Endothelial cell of umbilical vein (primary cell): ENCODE measurements at regions not wholly inside any gene's neighbourhood (a gene's known extent, or its start where the extent isn't known, plus 50 kb on each side); places are given as distances from the start of the nearest gene placed in this dataset.

Experiments used
- BruUV-seq: library from RNA; stranded (reverse); fragments of 400-500 nt; replicated peaks from 2 replicates; lab custom pipeline; 2021; lab: Mats Ljungman, UMichigan
- CTCF ChIA-PET: fragments of 300-600, 350-600 bp; sonication (Branson Sonifier 250); formaldehyde crosslinking; loops from one replicate; lab custom pipeline; 2021; ENCODE audit warnings: antibody characterized with exemption, inconsistent platforms; lab: Charles Lee
- POLR2A ChIA-PET: fragments of 300-600, 350-600 bp; sonication (Branson Sonifier 250); formaldehyde crosslinking; loops from one replicate; lab custom pipeline; 2021; ENCODE audit warnings: antibody characterized with exemption, inconsistent platforms; lab: Charles Lee
- DNase-seq: peaks from one replicate; pipeline ENCODE4 v3.0.0-alpha.2; 2011; ENCODE audit warnings: low read depth, low spot score
- FAIRE-seq: peaks from 2 replicates; lab custom pipeline; 2011; peaks lifted over from hg19 to GRCh38; lab: Jason Lieb, UNC
- H2AFZ ChIP-seq: 2 replicates; pipeline ENCODE4 v1.6.0; 2012; ENCODE audit warnings: low read depth, low read length, control low read depth, inconsistent platforms
- H3K27ac ChIP-seq: 2 replicates; pipeline ENCODE4 v1.5.1; 2011; ENCODE audit warnings: low read depth, mild to moderate bottlenecking, control low read depth, low read length, moderate library complexity; ENCODE audit not compliant: insufficient read depth
- H3K27me3 ChIP-seq, 2 experiments: 2 replicates each; pipeline versions ENCODE4 v1.6.0 to v1.6.1; 2011; ENCODE audit warnings: low read length in 2 of 2, mixed read lengths in 1 of 2; ENCODE audit not compliant: control insufficient read depth in 2 of 2, insufficient read depth in 2 of 2
- H3K36me3 ChIP-seq, 2 experiments: 2 replicates in 1 of 2; 3 replicates in 1 of 2; pipeline ENCODE4 v1.5.1; 2011; ENCODE audit warnings: low read length in 2 of 2, mild to moderate bottlenecking in 1 of 2, moderate library complexity in 1 of 2; ENCODE audit not compliant: control insufficient read depth in 2 of 2, insufficient read depth in 2 of 2; ENCODE audit errors: extremely low read depth in 1 of 2
- H3K4me1 ChIP-seq: 3 replicates; pipeline ENCODE4 v1.5.1; 2011; ENCODE audit warnings: mild to moderate bottlenecking, low read length; ENCODE audit not compliant: control insufficient read depth, insufficient read depth; ENCODE audit errors: extremely low read depth
- H3K4me2 ChIP-seq: 2 replicates; pipeline ENCODE4 v1.6.1; 2011; ENCODE audit warnings: low read length, control low read depth, mixed read lengths; ENCODE audit not compliant: insufficient read depth
- H3K4me3 ChIP-seq, 3 experiments: fragments of 200-600 bp in 1 of 3; sonication (generic), shearing (Covaris generic) in 1 of 3; replicated peaks in 1 of 3; 2 replicates each; pipeline ENCODE4 v1.5.1; 2011 to 2016; ENCODE audit warnings: control low read depth in 3 of 3, low read length in 3 of 3, mild to moderate bottlenecking in 2 of 3, inconsistent platforms in 1 of 3, low read depth in 1 of 3, moderate library complexity in 1 of 3; ENCODE audit not compliant: insufficient read depth in 1 of 3
- H3K79me2 ChIP-seq: 2 replicates; pipeline ENCODE4 v1.6.0; 2012; ENCODE audit warnings: low read length, inconsistent platforms; ENCODE audit not compliant: control insufficient read depth, insufficient read depth
- H3K9ac ChIP-seq: replicated peaks from 2 replicates; pipeline ENCODE3; 2011; ENCODE audit warnings: low read length, control low read depth; ENCODE audit not compliant: insufficient read depth; ENCODE audit errors: extremely low read depth
- H3K9me1 ChIP-seq: replicated peaks from 3 replicates; pipeline ENCODE4 v1.6.0; 2011; ENCODE audit warnings: mild to moderate bottlenecking, low read length; ENCODE audit not compliant: control insufficient read depth, insufficient read depth; ENCODE audit errors: extremely low read depth
- H3K9me3 ChIP-seq: replicated peaks from 2 replicates; pipeline ENCODE4 v1.5.1; 2012; ENCODE audit warnings: low read length, inconsistent platforms; ENCODE audit not compliant: control insufficient read depth, insufficient read depth
- H4K20me1 ChIP-seq: replicated peaks from 2 replicates; pipeline ENCODE3; 2011; ENCODE audit warnings: mild to moderate bottlenecking, low read length; ENCODE audit not compliant: control insufficient read depth, insufficient read depth; ENCODE audit errors: extremely low read depth
- CTCF ChIP-seq, 2 donors: IDR thresholded peaks; 1 replicate in 1 of 2; 2 replicates in 1 of 2; pipeline ENCODE4 v1.5.1; 2011; ENCODE audit warnings: low read length in 2 of 2, mild to moderate bottlenecking in 2 of 2, moderate library complexity in 2 of 2, control low read depth in 1 of 2, inconsistent platforms in 1 of 2, low read depth in 1 of 2; ENCODE audit not compliant: insufficient read depth in 1 of 2; ENCODE audit errors: extremely low read depth in 1 of 2
- EZH2 ChIP-seq: IDR thresholded peaks from 2 replicates; pipeline ENCODE4 v1.6.1; 2012; ENCODE audit warnings: borderline replicate concordance, low read depth, mild to moderate bottlenecking, moderate library complexity, low read length, inconsistent platforms; ENCODE audit not compliant: severe bottlenecking
- FOS ChIP-seq: IDR thresholded peaks from 2 replicates; pipeline ENCODE4 v1.6.1; 2011; ENCODE audit warnings: mild to moderate bottlenecking, low read length, moderate library complexity, borderline replicate concordance; ENCODE audit not compliant: insufficient read depth
- GATA2 ChIP-seq: IDR thresholded peaks from 2 replicates; pipeline ENCODE4 v1.7.0; 2011; ENCODE audit warnings: low read depth, mild to moderate bottlenecking, moderate library complexity, mixed read lengths, low read length; ENCODE audit not compliant: insufficient read length, insufficient read depth
- JUN ChIP-seq: IDR thresholded peaks from 2 replicates; pipeline ENCODE4 v1.6.1; 2011; ENCODE audit warnings: borderline replicate concordance, low read depth; ENCODE audit not compliant: insufficient read length, insufficient read depth
- MAX ChIP-seq: IDR thresholded peaks from 2 replicates; pipeline ENCODE4 v1.6.1; 2011; ENCODE audit not compliant: insufficient read depth, insufficient read length
- MYC ChIP-seq: IDR thresholded peaks from one replicate; pipeline ENCODE4 v1.6.1; 2011; ENCODE audit warnings: mild to moderate bottlenecking, low read depth, low read length
- POLR2A ChIP-seq: IDR thresholded peaks from 2 replicates; pipeline ENCODE4 v1.6.1; 2012; ENCODE audit warnings: low read depth, mild to moderate bottlenecking, control low read depth, low read length
- POLR2AphosphoS5 ChIP-seq: IDR thresholded peaks from 2 replicates; pipeline ENCODE4 v1.6.1; 2012; ENCODE audit warnings: low read depth, mild to moderate bottlenecking, control low read depth, low read length, moderate library complexity; ENCODE audit not compliant: insufficient read depth
- dilution Hi-C: fragments of 300-500 bp; cut with MboI; formaldehyde crosslinking; loops from one replicate; pipeline ENCODE4 v1.15.0; 2019; ENCODE audit warnings: low sequenced_read_pairs; ENCODE audit not compliant: extremely low pct_ligation_motif_present
- intact Hi-C: fragments of 100-400 bp; cut with micrococcal nuclease; formaldehyde crosslinking; loops from one replicate; pipeline ENCODE4 v1.10.0; 2022

- no TSS peak for BruUV-seq
These were observed 850.0 kb upstream of the FBXO33 start for GRCh38 chr14:40282196-40282595.

More at GRCh38 chr14:40282196-40282595, 850.0 kb upstream of the FBXO33 start:
- H3K27ac ChIP-seq: no peak overlapping the region
- DNase-seq (no peak), FAIRE-seq (no peak)
- no peaks in the 10 kb centered on the region for H3K9me1 ChIP-seq
- no peak overlapping the region for H2AFZ ChIP-seq
- intact Hi-C loops (no loop called here), dilution Hi-C loops (no loop called here)
- TF ChIP-seq JUN: no peak
- TF ChIP-seq EZH2: no peak
- TF ChIP-seq CTCF (IDR thresholded peaks at IDR 0.05; ENCODE audit: extremely low read depth in 1 of 2, insufficient read depth in 1 of 2, low read depth in 1 of 2, low read length in 2 of 2): no peak
- no peak for TF ChIP-seq GATA2
- TF ChIP-seq MYC: no peak
- TF ChIP-seq POLR2A: no peak
- TF ChIP-seq FOS: no peak
- TF ChIP-seq POLR2AphosphoS5: no peak
- no peak for TF ChIP-seq MAX
- H3K36me3 ChIP-seq: no peaks in the 10 kb centered on the region
- H3K4me2 ChIP-seq: no peak overlapping the region
- no peaks in the 10 kb centered on the region for H3K79me2 ChIP-seq
- no peaks in the 10 kb centered on the region for H3K27me3 ChIP-seq
- ChIA-PET CTCF (no interaction called here), POLR2A (no interaction called here)
- no peaks in the 10 kb centered on the region for H4K20me1 ChIP-seq
- H3K9ac ChIP-seq: no peak overlapping the region
- no peaks in the 10 kb centered on the region for H3K9me3 ChIP-seq
- H3K4me1 ChIP-seq: no peaks in the 10 kb centered on the region
- H3K4me3 ChIP-seq: no peak overlapping the region
